GM12872 (cell line): ENCODE measurements at regions not wholly inside any gene's neighbourhood (a gene's known extent, or its start where the extent isn't known, plus 50 kb on each side); places are given as distances from the start of the nearest gene placed in this dataset.

Source experiments
- TF ChIP-seq, protein P1 (sequence below): IDR thresholded peaks from 3 replicates; pipeline ENCODE4 v1.5.1; 2011; ENCODE audit warnings: low read depth, mild to moderate bottlenecking, low read length, moderate library complexity; ENCODE audit not compliant: insufficient read depth

- TF ChIP-seq, protein P1, sequence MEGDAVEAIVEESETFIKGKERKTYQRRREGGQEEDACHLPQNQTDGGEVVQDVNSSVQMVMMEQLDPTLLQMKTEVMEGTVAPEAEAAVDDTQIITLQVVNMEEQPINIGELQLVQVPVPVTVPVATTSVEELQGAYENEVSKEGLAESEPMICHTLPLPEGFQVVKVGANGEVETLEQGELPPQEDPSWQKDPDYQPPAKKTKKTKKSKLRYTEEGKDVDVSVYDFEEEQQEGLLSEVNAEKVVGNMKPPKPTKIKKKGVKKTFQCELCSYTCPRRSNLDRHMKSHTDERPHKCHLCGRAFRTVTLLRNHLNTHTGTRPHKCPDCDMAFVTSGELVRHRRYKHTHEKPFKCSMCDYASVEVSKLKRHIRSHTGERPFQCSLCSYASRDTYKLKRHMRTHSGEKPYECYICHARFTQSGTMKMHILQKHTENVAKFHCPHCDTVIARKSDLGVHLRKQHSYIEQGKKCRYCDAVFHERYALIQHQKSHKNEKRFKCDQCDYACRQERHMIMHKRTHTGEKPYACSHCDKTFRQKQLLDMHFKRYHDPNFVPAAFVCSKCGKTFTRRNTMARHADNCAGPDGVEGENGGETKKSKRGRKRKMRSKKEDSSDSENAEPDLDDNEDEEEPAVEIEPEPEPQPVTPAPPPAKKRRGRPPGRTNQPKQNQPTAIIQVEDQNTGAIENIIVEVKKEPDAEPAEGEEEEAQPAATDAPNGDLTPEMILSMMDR: no peak
Observed at GRCh38 chr7:131670406-131670805, 114.0 kb upstream of the PODXL start.

GRCh38 chr7:131667699-131668098, 111.3 kb upstream of the PODXL start:
- TF ChIP-seq, protein P1: no peak

- TF ChIP-seq, protein P1: no peak
Observed at GRCh38 chr7:131665021-131665420, 108.6 kb upstream of the PODXL start.

DNA sequence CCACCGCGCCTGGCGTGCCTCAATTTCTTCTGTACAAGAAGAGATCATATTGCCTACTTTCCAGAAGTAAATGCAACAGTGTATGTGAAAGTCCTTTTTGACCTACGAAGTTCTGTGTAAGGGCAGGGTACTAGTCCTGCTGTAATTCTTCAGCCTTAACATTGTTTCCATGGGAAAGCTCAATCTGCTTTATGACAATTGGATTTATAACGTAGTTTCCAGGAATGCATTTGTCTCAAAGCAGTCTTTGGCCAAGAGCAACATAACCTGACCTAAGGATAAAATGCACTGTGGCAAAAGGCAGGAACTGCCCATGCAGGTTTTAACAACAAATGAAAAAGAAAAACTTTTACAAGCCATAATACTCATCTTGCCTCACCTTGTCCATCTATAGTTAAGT, 108.1 kb upstream of the PODXL start:
- TF ChIP-seq, protein P1: no peak

- TF ChIP-seq, protein P1: no peak
Observed at GRCh38 chr7:131657881-131658280, 101.5 kb upstream of the PODXL start.

- TF ChIP-seq, protein P1: no peak
Observed at GRCh38 chr7:131656980-131657723, 100.7 kb upstream of the PODXL start.

- TF ChIP-seq, protein P1: no peak
Observed at GRCh38 chr7:131655866-131656265, 99.4 kb upstream of the PODXL start.

- TF ChIP-seq, protein P1: no peak
Observed at GRCh38 chr7:131655447-131655846, 99.0 kb upstream of the PODXL start.
